ENCODE measurements at regions not wholly inside any gene's neighbourhood (a gene's known extent, or its start where the extent isn't known, plus 50 kb on each side); places are given as distances from the start of the nearest gene placed in this dataset.

DNA sequence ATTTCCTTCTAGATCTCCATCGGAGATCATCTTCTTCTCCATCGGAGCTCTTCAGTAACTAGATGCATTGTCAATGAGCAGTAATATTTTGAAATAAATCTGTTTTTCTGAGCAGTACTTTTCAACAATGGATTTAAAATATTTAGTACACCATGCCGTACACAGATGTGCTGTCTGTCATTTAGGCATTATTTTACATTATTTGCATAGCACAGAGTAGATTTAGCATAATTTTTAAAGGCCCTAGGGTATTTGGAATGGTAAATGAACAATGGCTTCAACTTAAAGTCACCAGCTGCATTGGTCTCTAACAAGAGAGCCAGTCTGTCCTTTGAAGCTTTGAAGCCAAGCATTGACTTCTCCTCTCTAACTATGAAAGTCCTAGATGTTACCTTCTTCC lies 95.4 kb upstream of the ANKFN1 start:
- TF ChIP-seq, protein P1, sequence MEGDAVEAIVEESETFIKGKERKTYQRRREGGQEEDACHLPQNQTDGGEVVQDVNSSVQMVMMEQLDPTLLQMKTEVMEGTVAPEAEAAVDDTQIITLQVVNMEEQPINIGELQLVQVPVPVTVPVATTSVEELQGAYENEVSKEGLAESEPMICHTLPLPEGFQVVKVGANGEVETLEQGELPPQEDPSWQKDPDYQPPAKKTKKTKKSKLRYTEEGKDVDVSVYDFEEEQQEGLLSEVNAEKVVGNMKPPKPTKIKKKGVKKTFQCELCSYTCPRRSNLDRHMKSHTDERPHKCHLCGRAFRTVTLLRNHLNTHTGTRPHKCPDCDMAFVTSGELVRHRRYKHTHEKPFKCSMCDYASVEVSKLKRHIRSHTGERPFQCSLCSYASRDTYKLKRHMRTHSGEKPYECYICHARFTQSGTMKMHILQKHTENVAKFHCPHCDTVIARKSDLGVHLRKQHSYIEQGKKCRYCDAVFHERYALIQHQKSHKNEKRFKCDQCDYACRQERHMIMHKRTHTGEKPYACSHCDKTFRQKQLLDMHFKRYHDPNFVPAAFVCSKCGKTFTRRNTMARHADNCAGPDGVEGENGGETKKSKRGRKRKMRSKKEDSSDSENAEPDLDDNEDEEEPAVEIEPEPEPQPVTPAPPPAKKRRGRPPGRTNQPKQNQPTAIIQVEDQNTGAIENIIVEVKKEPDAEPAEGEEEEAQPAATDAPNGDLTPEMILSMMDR (IDR thresholded peaks at IDR 0.05), result no peak
- TF ChIP-seq POLR2A (IDR thresholded peaks at IDR 0.05), result no peak

All from testis (tissue), 2 donors.